ENCODE measurements at regions not wholly inside any gene's neighbourhood (a gene's known extent, or its start where the extent isn't known, plus 50 kb on each side); places are given as distances from the start of the nearest gene placed in this dataset.
"Not testable (repeated sequence)": the region's sequence is repeated elsewhere in the genome, so short reads cannot be mapped to it uniquely, and the experiment has no call there.

DNA sequence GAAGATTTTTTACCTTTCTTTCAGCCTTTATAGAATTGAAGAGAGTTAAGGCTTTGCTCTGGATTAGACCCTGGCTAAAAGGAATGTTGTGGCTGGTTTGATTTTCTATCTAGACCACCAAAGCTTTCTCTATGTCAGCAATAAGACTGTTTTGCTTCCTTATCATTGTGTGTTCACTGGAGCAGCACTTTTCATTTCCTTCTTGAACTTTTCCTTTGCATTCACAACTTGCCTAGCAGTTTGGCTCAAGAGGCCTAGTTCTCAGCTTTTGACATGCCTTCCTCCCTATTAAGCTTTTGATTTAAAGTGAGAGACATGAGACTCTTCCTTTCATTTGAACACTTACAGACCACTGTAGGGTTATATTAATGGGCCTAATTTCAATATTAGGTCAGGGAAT, 64.1 kb upstream of the USP15 start:
- peaks cover 3% of the 10 kb centered on the region for H3K9me3 Mint-ChIP-seq
- H3K27me3 Mint-ChIP-seq (ENCODE audit: low read depth) = peaks cover 12% of the 10 kb centered on the region
- H3K36me3 Mint-ChIP-seq (ENCODE audit: low read depth) = no peaks in the 10 kb centered on the region
- intact Hi-C loops (cut with micrococcal nuclease) = loop anchor here (10.0 kb wide), 3 partner anchors 321 to 541 kb away; no protein-coding TSS in a partner anchor
- H3K27ac Mint-ChIP-seq = no peak overlapping the region
- CTCF ChIA-PET = interaction anchor here (0.6 to 0.9 kb wide), 2 partner anchors 74 to 536 kb away, joined by 3 read pairs; no protein-coding TSS in a partner anchor
- no peak for DNase-seq
- no peak overlapping the region for H3K4me3 Mint-ChIP-seq
- peaks cover 9% of the 10 kb centered on the region for H3K4me1 Mint-ChIP-seq (ENCODE audit: low read depth)

- H3K27me3 Mint-ChIP-seq (ENCODE audit: low read depth); H3K4me3 Mint-ChIP-seq; H3K36me3 Mint-ChIP-seq (ENCODE audit: low read depth); intact Hi-C loops (cut with micrococcal nuclease); DNase-seq; H3K4me1 Mint-ChIP-seq (ENCODE audit: low read depth); H3K27ac Mint-ChIP-seq: not testable (repeated sequence)
- H3K9me3 Mint-ChIP-seq = peaks cover 21% of the 10 kb centered on the region
- CTCF ChIA-PET = interaction anchor here (0.7 kb wide), 1 partner anchor 1685 kb away, joined by 3 read pairs; no protein-coding TSS in a partner anchor
Observed at GRCh38 chr12:62202861-62203260, 57.3 kb upstream of the USP15 start.

DNA sequence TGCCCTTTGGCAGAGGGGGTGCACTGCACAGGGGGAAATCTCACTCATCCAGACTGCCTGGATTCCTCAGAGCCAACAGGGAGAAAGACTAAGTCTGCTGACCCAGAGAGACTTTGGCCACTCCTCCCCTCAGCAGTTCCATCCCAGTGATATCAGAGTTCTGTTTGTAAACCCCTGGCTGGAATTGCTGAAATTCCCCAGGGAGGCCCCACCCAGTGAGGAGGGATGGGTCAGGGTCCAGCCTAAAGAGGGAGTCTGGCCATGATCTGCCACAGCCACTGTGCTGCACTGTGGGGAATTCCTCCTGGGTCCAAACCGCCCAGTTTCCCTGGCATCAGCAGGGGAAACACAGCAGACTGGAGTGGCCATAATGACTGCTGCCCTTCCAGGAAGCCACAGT, 54.9 kb upstream of the USP15 start:
- CTCF ChIA-PET = interaction anchor here (0.8 kb wide), 1 partner anchor 28 kb away, joined by 3 read pairs; no protein-coding TSS in a partner anchor
- no peak overlapping the region for H3K27ac Mint-ChIP-seq
- H3K4me1 Mint-ChIP-seq (ENCODE audit: low read depth) = no peaks in the 10 kb centered on the region
- DNase-seq = no peak
- no peaks in the 10 kb centered on the region for H3K27me3 Mint-ChIP-seq (ENCODE audit: low read depth)
- H3K4me3 Mint-ChIP-seq = no peak overlapping the region
- H3K36me3 Mint-ChIP-seq (ENCODE audit: low read depth) = peaks cover 4% of the 10 kb centered on the region
- H3K9me3 Mint-ChIP-seq = peaks cover 21% of the 10 kb centered on the region
- intact Hi-C loops (cut with micrococcal nuclease) = no loop called here

DNA sequence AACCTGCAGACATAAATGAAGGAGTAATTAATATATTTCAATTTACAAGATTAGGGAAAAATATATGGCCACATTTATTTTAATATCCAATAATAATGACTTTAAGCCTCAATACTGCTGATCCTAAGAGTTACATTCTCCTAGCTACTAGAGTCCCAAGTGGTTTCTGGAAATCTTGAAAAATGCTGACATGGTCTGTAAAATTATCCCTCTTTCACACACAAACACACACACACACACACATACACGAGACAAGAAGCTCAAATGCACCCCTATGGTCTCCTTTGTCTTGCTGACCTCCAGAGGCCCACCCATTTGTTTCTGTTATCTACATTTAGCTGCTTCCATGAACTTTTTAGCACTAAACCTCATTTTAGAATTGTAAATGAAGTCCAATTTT, 53.0 kb upstream of the USP15 start:
- CTCF ChIA-PET = interaction anchor here (0.7 kb wide), 1 partner anchor 11 kb away, joined by 4 read pairs; no protein-coding TSS in a partner anchor
- Mint-ChIP-seq H3K4me3 (no peak overlapping the region), H3K4me1 (ENCODE audit: low read depth) (peaks cover 5% of the 10 kb centered on the region), H3K9me3 (peaks cover 18% of the 10 kb centered on the region), H3K36me3 (ENCODE audit: low read depth) (peaks cover 4% of the 10 kb centered on the region), H3K27ac (no peak overlapping the region), H3K27me3 (ENCODE audit: low read depth) (no peaks in the 10 kb centered on the region)
- DNase-seq = no peak
- intact Hi-C loops (cut with micrococcal nuclease) = no loop called here
